NK-92 (cell line): ENCODE measurements at regions not wholly inside any gene's neighbourhood (a gene's known extent, or its start where the extent isn't known, plus 50 kb on each side); places are given as distances from the start of the nearest gene placed in this dataset.

Experiments used
- DNase-seq: peaks from one replicate; lab custom pipeline; 2025; ENCODE audit not compliant: unreplicated experiment; lab: John Stamatoyannopoulos, UW

GRCh38 chr6:14969126-14969525 lies 276.7 kb upstream of the JARID2 start:
- no peak for DNase-seq

DNA sequence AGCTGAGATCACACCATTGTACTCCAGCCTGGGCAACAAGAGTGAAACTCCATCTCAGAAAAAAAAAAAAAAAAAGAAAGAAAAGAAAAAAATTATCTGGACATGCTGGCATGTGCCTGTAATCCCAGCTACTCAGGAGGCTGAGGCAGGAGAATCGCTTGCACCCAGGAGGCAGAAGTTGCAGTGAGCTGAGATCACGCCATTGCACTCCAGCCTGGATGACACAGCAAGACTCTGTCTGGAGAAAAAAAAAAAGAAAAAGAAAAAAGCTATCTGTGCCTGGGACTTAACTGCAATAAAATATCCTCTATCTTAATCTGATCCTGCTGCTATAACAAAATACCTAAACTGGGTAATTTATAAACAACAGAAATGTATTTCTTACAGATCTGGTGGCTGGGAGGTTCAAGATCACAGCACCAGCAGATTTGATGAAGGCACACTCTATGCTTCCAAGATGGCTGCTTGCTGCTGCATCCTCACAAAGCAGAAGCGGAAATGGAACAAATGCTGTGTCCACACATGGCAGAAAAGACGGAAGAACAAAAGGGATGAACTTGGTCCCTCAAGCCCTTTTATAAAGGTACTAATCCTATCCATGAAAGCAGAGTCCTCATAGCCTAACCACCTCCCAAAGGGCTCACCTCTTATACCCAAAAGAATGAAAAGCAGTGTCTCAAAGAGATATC lies 273.3 kb upstream of the JARID2 start:
- no peak for DNase-seq

GRCh38 chr6:14974372-14974771 lies 271.5 kb upstream of the JARID2 start:
- DNase-seq: no peak

GRCh38 chr6:14974792-14975470 lies 270.9 kb upstream of the JARID2 start:
- no peak for DNase-seq

DNA sequence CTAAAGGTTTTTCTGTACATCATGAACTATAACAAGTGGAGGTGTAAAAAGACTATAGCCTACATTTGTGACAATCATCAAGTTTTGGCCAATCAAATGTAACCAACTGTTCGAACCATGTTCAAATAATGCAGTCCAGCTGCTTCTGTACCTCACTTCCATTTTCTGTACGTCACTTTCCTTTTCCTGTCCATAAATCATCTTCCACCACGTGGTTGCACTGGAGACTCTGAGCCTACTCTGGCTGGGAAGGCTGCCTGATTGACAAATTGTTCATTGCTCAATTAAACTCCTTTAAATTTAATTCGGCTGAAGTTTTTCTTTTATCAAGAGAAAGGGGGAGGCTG lies 270.4 kb upstream of the JARID2 start:
- DNase-seq: no peak

DNA sequence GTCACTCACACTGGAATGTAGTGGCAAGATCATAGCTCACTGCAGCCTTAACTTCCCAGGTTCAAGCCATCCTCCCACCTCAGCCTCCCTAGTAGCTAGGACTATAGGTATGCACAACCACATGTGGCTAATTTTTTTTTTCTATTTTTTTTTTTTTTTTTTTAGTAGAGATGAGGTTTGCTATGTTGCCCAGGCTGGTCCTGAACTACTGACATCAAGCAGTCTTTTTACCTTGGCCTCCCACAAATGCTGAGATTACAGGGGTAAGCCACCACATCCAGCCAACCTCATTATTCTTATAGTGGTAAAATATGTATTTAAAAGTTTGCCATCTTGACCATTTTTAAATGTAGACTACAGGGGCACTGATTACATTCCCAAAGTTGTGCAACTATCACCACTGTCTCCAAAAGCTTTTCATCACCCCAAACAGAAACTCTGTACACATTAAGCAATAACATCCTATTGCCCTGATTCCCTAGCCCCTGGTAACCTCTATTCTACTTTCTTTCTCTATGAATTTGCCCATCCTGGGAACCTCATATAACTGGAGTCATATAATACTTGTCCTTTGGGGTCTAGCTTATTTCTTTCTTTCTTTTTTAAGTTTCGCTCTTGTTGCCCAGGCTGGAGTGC lies 268.0 kb upstream of the JARID2 start:
- DNase-seq: no peak

DNA sequence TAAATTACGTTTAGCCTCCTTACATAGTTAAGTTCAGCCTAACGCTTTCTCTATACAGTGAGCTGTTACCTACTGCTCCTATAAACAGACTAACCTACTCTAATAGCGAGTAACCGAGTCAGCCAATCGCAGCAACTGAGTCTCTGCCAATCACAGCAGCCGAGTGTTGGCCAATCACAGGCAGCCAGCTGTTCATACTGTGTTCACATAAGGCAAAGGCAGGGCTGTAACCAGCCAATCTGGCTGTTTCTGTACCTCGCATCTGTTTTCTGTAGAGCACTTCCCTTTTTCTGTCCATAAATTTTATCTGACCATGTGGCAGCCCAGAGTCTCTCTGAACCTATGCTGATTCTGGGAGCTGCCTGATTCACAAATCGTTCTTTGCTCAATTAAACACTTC lies 263.9 kb upstream of the JARID2 start:
- DNase-seq: no peak

DNA sequence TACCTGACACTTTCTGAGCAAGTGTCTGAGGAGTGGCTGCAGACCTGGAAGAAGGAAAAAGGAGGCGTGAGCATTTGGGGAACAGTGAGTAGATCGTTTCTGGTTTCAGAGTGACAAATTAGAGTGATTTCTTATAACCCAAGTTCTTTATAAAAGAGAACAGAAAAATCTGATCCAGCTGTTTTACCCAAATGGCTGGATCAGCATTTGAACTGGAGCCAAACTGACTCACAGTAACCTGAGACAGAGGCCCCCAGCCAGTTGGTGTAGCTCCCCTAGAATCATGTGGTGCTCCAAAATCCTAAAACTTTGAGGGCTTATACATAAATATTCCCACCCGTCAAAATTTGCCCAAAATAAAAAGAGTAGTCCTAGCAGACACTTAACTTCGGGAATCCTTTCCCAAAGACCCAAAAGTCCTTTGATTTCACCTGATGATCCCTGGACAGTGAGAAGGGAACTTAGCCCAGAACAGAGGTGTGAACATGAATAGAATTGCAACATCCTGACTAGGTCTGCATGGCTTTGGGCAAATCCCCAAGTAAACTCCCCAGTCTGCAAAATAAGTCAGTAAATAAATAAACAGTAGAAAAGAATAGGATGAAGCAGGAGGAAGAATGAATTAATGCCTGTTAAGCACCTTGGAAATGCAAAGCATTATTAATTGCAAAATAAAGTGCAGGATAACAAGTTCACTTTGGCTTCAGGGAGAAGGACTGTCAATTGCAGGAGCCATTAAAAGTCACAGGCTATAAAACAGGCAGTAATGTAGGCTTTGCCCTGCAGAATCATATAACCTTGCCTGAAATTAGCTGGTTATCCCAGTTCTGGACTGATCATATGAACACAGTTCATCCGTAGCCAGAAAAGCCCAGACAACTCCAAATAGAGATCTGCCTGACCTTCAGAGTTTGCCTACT lies 262.0 kb upstream of the JARID2 start:
- DNase-seq: no peak

- no peak for DNase-seq
Measured at GRCh38 chr6:14984519-14984853, 261.4 kb upstream of the JARID2 start.

DNA sequence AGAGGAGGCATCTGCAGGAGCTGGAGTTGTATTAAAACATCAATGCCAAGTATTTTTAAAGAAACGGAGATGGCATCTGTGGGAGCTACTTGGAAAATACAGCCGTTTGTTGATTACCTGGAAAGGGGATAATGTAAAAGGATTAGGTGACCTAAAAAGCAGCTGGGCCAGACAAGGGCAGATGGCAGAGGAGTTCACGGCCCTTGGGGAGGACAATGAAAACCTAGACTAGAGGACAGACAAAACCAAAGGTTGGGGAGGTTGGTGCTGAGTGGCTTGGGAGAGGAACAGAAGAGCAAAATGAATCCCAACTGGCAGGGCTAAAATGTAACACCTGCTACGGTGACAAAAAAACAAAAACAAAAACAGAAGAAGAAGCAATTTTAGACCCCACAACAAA lies 260.5 kb upstream of the JARID2 start:
- DNase-seq: no peak

GRCh38 chr6:14986370-14986769 lies 259.5 kb upstream of the JARID2 start:
- DNase-seq: no peak

- DNase-seq: no peak
Measured at GRCh38 chr6:14987490-14987889, 258.4 kb upstream of the JARID2 start.

DNA sequence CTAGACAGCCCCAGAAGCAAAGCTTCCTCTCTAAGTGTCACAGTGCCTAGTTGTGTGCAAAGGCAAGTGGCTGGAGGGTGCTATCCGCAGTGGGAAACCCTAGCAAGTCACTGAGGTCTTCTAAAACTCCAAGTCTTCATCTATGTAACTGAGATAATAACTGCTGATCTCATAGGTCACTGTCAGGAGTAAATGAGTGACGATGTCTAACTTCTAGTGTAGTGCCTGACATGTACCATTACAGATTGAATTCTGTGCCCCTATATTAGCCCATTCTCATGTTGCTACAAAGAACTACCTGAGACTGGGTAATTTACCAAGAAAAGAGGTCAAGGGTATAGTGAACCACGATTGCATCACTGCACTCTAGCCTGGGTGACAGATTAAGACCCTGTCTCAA lies 253.5 kb upstream of the JARID2 start:
- DNase-seq: no peak

DNA sequence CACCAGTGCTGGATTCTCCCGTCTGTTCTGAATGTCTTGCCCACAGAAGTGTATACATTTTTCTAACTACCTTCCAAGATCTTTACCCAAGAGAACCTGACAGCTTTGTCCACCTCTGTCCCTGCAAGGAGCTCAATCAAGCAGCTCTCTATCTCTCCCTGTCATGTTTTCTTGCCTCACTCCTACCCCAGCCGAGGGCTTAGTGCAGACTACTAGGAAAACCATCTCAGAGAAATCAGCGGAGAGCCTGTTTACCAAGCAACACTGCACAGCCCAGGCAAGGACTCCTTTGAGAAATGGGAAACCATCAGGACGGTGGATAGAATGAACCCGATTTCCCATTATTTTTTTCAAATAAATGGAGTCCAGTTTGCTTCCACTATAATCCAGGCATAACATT lies 250.7 kb upstream of the JARID2 start:
- no peak for DNase-seq

DNA sequence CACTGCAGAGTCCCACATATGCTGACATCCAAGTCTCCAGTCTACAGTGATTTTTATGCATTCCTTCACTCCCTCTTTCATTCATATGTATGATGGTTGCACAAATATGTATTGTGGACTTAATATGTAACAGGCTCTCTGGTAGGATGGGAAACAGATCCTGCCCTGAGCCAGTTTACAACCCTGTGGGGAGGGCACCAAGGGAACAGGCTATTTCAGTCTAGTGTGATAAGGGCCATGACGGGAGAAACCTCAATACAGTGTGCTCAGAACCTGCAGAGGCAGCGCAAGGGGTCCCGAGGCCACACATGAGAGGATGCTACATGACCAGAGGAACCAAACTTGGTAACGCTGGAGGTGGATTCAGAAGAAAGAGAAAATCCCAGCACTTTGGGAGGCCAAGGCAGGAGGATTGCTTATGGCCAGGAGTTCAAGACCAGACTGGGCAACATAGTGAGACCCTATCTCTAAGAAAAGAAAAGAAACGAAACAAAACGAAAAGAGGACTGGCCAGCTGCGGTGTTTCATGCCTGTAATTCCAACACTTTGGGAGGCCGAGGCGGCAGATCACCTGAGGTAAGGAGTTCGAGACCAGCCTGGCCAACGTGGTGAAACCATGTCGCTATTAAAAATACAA lies 249.8 kb upstream of the JARID2 start:
- no peak for DNase-seq

GRCh38 chr6:14996892-14997291 lies 249.0 kb upstream of the JARID2 start:
- DNase-seq: no peak

DNA sequence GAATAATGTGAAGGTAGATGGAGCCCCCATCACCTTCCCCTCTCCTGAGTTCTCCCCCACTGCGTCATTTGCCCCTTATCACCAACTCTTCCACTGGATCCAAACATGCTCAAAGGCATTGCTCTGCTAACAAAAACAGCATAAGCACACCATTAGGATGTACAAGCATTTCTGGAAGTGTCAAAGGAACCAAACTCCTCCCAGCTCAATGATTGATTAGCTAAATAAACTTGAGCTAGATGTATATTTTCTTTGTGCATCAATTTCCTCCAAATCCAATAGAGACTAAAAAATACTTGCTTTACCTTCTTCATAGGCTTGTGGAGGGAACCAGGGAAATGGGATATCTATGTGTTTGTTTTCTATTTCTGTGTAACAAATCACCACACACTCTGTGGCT lies 248.4 kb upstream of the JARID2 start:
- no peak for DNase-seq

DNA sequence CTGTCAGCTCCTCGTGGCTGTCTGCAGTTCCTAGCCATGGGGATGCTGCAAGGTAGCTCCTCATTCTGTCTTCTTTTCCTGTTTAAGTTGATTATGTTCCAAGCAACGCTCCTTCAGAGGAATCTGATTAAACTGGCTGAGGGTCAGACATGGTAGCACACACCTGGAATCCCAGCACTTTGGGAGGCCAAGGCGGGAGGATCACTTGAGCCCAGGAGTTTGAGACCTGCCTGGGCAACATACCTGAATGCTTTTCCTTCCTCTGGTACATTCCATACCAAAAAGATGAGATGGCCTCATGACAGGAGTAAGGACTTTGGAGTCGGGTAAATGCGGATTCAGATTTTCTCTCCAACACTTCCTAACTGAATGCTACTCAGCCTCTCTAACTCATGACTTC lies 246.8 kb upstream of the JARID2 start:
- no peak for DNase-seq

DNA sequence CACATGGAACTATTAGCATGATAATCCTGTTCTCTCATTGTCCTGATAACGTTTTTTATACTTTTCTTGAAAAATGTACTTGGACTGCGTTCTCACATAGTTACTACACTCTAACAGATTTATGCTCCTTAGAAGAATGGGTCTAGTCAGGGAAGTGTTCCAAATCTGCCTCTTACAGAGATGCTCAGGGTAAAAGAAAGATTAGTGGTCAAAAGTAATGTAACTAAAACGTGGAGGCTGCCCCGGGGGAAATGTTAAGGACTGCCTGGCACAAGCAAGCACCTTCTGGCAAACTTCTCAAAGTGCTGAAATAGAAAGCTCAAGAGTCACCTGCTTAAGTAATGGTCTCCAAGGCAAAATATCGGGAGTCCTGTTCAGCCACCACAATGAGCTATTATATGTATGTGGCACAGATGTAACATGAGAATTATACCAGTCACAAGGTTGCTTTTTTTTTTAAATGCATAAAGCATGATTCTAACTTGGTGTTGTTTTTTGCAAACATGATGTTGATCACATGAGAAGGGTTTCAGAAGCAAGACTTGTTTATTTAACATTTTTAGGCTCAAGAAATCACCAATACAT lies 244.5 kb upstream of the JARID2 start:
- DNase-seq: no peak

- no peak for DNase-seq
Measured at GRCh38 chr6:15008269-15008668, 237.6 kb upstream of the JARID2 start.

DNA sequence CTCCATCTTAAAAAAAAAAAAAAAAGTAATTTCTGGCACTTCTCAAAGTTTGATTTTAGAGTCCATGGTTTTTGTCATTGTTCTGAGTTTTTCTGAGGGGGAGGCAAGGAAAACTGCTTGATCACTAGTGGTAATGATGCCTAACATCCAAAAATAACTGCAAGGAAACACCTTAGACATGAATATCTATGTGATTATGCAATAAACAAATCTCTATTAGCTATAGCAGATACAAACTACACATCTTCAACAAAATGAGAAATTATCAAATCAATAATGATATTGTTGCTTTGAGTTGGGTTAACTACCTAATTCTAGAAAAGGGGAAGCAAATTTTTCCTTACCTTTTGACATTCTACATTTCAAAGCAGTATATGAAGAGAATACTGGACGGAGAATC lies 230.9 kb upstream of the JARID2 start:
- no peak for DNase-seq
